Smooth muscle cell (in vitro differentiated cells): ENCODE measurements at regions not wholly inside any gene's neighbourhood (a gene's known extent, or its start where the extent isn't known, plus 50 kb on each side); places are given as distances from the start of the nearest gene placed in this dataset.
A peak's percentile ranks its signal among the peaks of the same experiment; 100 is the strongest.

Experiments
- DNase-seq: peaks from one replicate; lab custom pipeline; 2025; ENCODE audit not compliant: unreplicated experiment; lab: John Stamatoyannopoulos, UW
- H2AFZ ChIP-seq: fragments of 200-600 bp; sonication (generic); 2 replicates; pipeline ENCODE4 v1.6.0; 2016; ENCODE audit warnings: antibody characterized with exemption, low read depth, mild to moderate bottlenecking
- H3F3A ChIP-seq: fragments of 200-600 bp; sonication (generic); 2 replicates; pipeline ENCODE4 v1.6.0; 2017; ENCODE audit warnings: antibody characterized with exemption, low read depth
- H3K27ac ChIP-seq: fragments of 200-600 bp; sonication (generic); 2 replicates; pipeline ENCODE4 v1.5.1; 2016; ENCODE audit warnings: low read depth, mild to moderate bottlenecking
- H3K27me3 ChIP-seq: fragments of 200-600 bp; sonication (generic); 2 replicates; pipeline ENCODE4 v1.6.1; 2016; ENCODE audit warnings: low read depth, mild to moderate bottlenecking
- H3K36me3 ChIP-seq: fragments of 200-600 bp; sonication (generic); 2 replicates; pipeline ENCODE4 v1.5.1; 2016; ENCODE audit warnings: low read depth
- H3K4me1 ChIP-seq: fragments of 200-600 bp; sonication (generic); 2 replicates; pipeline ENCODE4 v1.5.1; 2016; ENCODE audit warnings: low read depth
- H3K4me2 ChIP-seq: fragments of 200-600 bp; sonication (generic); 2 replicates; pipeline ENCODE4 v1.6.0; 2016; ENCODE audit warnings: mild to moderate bottlenecking
- H3K4me3 ChIP-seq: fragments of 200-600 bp; sonication (generic); 2 replicates; pipeline ENCODE4 v1.5.1; 2016; ENCODE audit warnings: mild to moderate bottlenecking
- H3K79me2 ChIP-seq: fragments of 200-600 bp; sonication (generic); 2 replicates; pipeline ENCODE4 v1.6.0; 2016; ENCODE audit warnings: low read depth, mild to moderate bottlenecking
- H3K9ac ChIP-seq: fragments of 200-600 bp; sonication (generic); 2 replicates; pipeline ENCODE4 v1.6.0; 2016; ENCODE audit warnings: low read depth
- H3K9me3 ChIP-seq: fragments of 200-600 bp; sonication (generic); replicated peaks from 2 replicates; pipeline ENCODE4 v1.5.1; 2016; ENCODE audit warnings: low read depth
- H4K20me1 ChIP-seq: fragments of 200-600 bp; sonication (generic); 2 replicates; pipeline ENCODE4 v1.6.0; 2016; ENCODE audit warnings: low read depth
- WGBS: methylation state at CpG from one replicate; pipeline ENCODE4 v1.1.7; 2016; ENCODE audit warnings: low lambda C conversion rate; 5-methylcytosine and 5-hydroxymethylcytosine counted together
- TF ChIP-seq, protein P1 (sequence below): fragments of 200-600 bp; sonication (generic); IDR thresholded peaks from 2 replicates; pipeline ENCODE4 v1.5.1; 2017; ENCODE audit warnings: borderline replicate concordance, mild to moderate bottlenecking, antibody characterized with exemption; ENCODE audit not compliant: insufficient read depth, poor library complexity, severe bottlenecking

DNA sequence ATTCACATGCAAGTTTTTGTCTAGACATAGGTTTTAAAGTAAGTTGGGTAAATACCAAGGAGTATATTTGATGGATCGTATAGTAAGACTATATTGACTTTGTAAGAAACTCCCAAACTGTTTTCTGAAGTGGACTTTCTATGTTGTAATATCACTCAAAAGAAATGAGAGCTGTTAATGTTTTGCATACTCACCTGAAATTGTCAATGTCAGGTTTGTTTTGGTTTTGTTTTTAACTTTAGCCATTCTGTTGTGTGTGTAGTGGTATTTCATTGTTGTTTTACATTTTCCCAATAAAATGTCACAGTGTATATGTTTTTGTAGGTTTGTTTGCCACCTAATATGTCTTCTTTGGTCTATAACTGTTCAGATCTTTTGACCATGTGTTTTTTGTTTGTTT lies 375.7 kb upstream of the CDH9 start:
- 97% methylated on average over 1 of the region's 1 CpG for WGBS
- H3K9me3 ChIP-seq = no peaks in the 10 kb centered on the region
- no peaks in the 10 kb centered on the region for H4K20me1 ChIP-seq
- no peak overlapping the region for H3K27ac ChIP-seq
- TF ChIP-seq, protein P1, sequence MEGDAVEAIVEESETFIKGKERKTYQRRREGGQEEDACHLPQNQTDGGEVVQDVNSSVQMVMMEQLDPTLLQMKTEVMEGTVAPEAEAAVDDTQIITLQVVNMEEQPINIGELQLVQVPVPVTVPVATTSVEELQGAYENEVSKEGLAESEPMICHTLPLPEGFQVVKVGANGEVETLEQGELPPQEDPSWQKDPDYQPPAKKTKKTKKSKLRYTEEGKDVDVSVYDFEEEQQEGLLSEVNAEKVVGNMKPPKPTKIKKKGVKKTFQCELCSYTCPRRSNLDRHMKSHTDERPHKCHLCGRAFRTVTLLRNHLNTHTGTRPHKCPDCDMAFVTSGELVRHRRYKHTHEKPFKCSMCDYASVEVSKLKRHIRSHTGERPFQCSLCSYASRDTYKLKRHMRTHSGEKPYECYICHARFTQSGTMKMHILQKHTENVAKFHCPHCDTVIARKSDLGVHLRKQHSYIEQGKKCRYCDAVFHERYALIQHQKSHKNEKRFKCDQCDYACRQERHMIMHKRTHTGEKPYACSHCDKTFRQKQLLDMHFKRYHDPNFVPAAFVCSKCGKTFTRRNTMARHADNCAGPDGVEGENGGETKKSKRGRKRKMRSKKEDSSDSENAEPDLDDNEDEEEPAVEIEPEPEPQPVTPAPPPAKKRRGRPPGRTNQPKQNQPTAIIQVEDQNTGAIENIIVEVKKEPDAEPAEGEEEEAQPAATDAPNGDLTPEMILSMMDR = no peak
- no peak overlapping the region for H2AFZ ChIP-seq
- no peak for DNase-seq
- H3F3A ChIP-seq = no peaks in the 10 kb centered on the region
- no peaks in the 10 kb centered on the region for H3K27me3 ChIP-seq
- no peaks in the 10 kb centered on the region for H3K36me3 ChIP-seq
- no peak overlapping the region for H3K4me3 ChIP-seq
- H3K4me2 ChIP-seq = no peak overlapping the region
- H3K79me2 ChIP-seq = no peaks in the 10 kb centered on the region
- no peak overlapping the region for H3K9ac ChIP-seq
- no peaks in the 10 kb centered on the region for H3K4me1 ChIP-seq

DNA sequence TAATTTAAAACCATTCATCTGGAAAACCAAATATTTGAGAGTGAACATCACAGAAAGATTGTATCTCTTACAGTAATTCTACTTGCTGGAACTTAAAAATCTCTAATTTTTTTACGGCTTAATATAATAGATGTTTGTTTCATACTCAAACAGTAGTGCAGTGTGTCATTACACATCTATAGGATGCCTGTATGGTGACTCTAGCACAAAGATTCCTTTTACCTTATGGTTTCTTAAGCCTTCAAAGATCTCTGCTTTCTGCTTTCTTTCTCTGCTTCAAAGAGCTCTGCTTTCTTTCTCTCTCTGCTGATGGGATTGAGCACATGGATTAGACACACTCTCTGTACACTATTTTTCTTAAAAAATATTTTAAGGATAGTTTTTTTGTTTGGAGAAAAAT lies 374.0 kb upstream of the CDH9 start:
- H3K4me1 ChIP-seq = no peaks in the 10 kb centered on the region
- H3K9me3 ChIP-seq = no peaks in the 10 kb centered on the region
- TF ChIP-seq, protein P1 = no peak
- H3K27ac ChIP-seq = no peak overlapping the region
- 67% methylated on average over 1 of the region's 1 CpG for WGBS
- no peaks in the 10 kb centered on the region for H3K79me2 ChIP-seq
- H3K36me3 ChIP-seq = no peaks in the 10 kb centered on the region
- no peak for DNase-seq
- no peaks in the 10 kb centered on the region for H3F3A ChIP-seq
- H2AFZ ChIP-seq = no peak overlapping the region
- no peak overlapping the region for H3K4me3 ChIP-seq
- no peak overlapping the region for H3K9ac ChIP-seq
- H3K27me3 ChIP-seq = no peaks in the 10 kb centered on the region
- no peaks in the 10 kb centered on the region for H4K20me1 ChIP-seq
- no peak overlapping the region for H3K4me2 ChIP-seq

DNA sequence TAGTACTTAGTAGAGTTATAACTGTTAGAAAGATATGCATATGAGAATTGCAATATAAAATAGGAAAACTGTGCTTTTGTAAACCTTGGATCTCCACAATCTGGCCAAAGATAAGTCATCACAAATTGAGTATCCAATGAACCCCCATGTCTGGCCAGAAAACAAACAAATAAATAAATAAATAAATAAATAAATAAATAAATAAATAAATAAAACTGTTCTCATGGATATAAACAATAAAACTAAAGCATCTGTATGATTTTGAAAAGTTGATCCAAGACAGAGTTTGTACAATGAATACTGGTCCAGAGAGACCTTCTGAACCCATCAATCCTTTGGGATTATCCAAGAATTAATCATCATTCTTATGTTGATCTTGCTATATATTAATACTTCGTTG lies 367.6 kb upstream of the CDH9 start:
- DNase-seq = no peak
- WGBS = 100% methylated on average over 1 of the region's 1 CpG
- Histone ChIP-seq H3K9me3 (no peaks in the 10 kb centered on the region), H4K20me1 (no peaks in the 10 kb centered on the region), H3F3A (no peaks in the 10 kb centered on the region), H3K4me3 (no peak overlapping the region), H3K4me1 (no peaks in the 10 kb centered on the region), H3K79me2 (no peaks in the 10 kb centered on the region), H3K27me3 (no peaks in the 10 kb centered on the region), H2AFZ (no peak overlapping the region), H3K4me2 (no peak overlapping the region), H3K27ac (no peak overlapping the region), H3K9ac (no peak overlapping the region), H3K36me3 (no peaks in the 10 kb centered on the region)
- TF ChIP-seq, protein P1 = no peak

DNA sequence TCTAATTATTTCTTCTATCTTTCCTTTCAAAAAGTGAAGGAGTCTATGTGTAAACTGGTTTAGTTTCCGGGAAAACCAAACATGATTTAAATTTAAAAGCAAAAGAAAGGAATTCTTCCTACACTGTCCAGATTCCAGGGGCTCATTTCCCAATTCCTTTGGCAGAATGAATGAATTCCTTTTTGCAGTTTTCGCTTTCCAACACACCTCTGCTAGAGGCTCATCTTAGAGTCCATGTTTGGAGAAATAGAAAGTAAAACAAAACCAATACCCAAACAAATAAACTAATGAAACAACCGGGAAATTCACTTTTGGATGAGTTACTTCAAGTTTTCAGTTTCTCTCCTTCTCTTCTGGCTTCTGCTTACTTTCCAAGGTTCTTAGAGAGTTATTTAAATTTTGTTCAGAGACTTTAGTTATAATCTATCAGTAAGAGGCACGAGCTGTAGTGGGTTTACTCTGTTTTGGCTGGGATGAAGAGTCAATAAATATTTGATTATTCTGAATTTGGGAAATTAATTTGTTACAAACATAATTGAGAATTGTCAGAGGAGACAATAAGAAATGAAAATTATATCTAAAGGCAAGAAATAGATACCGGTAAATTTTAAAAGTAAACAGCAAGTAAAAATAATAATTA lies 365.0 kb upstream of the CDH9 start:
- TF ChIP-seq, protein P1 = no peak
- Histone ChIP-seq H2AFZ (peak overlapping the region; percentile 34), H3F3A (no peaks in the 10 kb centered on the region), H3K79me2 (no peaks in the 10 kb centered on the region), H3K4me3 (no peak overlapping the region), H3K36me3 (no peaks in the 10 kb centered on the region), H3K27ac (no peak overlapping the region), H3K27me3 (no peaks in the 10 kb centered on the region), H3K9me3 (no peaks in the 10 kb centered on the region), H3K9ac (no peak overlapping the region), H3K4me1 (no peaks in the 10 kb centered on the region), H3K4me2 (no peak overlapping the region), H4K20me1 (no peaks in the 10 kb centered on the region)
- WGBS = 87% methylated on average over 5 of the region's 5 CpGs
- no peak for DNase-seq
